IMR-90 (cell line): ENCODE measurements at regions not wholly inside any gene's neighbourhood (a gene's known extent, or its start where the extent isn't known, plus 50 kb on each side); places are given as distances from the start of the nearest gene placed in this dataset.

ENCODE experiments used
- ATAC-seq: fragments of 200-7000 bp; cut with Tn5 transposase; 2 replicates; pipeline ENCODE4 v1.9.1; 2020; ENCODE audit warnings: low read depth, mild to moderate bottlenecking, moderate library complexity
- BruUV-seq: library from RNA; stranded (reverse); fragments of 400-500 nt; replicated peaks from 2 replicates; lab custom pipeline; 2021; lab: Mats Ljungman, UMichigan
- CTCF ChIA-PET: fragments of 300-600 bp; formaldehyde crosslinking; extraction: SDS; loops from one replicate; lab custom pipeline; 2021; ENCODE audit warnings: antibody characterized with exemption; lab: Yijun Ruan, JAX
- POLR2A ChIA-PET: fragments of 300-600 bp; sonication (Branson Sonifier 250); formaldehyde crosslinking; loops from one replicate; lab custom pipeline; 2022; ENCODE audit warnings: antibody characterized with exemption; ENCODE audit not compliant: unreplicated experiment; lab: Charles Lee
- DNase-seq: peaks from one replicate; pipeline ENCODE4 v3.0.0; 2013
- H2AFZ ChIP-seq: replicated peaks from 2 replicates; pipeline ENCODE3; 2013; ENCODE audit warnings: low read length, mild to moderate bottlenecking; ENCODE audit not compliant: poor library complexity
- H2AK5ac ChIP-seq: 2 replicates; pipeline ENCODE4 v1.6.1; 2013; ENCODE audit warnings: low read depth, low read length, inconsistent platforms
- H2AK9ac ChIP-seq: replicated peaks from 2 replicates; pipeline ENCODE3; 2013; ENCODE audit warnings: mild to moderate bottlenecking, low read depth, low read length, moderate library complexity; ENCODE audit not compliant: poor library complexity
- H2BK120ac ChIP-seq: 2 replicates; pipeline ENCODE4 v1.6.1; 2013; ENCODE audit warnings: low read depth, low read length, inconsistent platforms
- H2BK15ac ChIP-seq: 3 replicates; pipeline ENCODE4 v1.6.1; 2013; ENCODE audit warnings: low read depth, low read length, inconsistent platforms
- H2BK20ac ChIP-seq: 2 replicates; pipeline ENCODE4 v1.6.1; 2013; ENCODE audit warnings: low read depth, mild to moderate bottlenecking, inconsistent platforms, low read length, moderate library complexity
- H2BK5ac ChIP-seq: 2 replicates; pipeline ENCODE4 v1.6.1; 2013; ENCODE audit warnings: mild to moderate bottlenecking, low read depth, low read length, inconsistent platforms; ENCODE audit not compliant: poor library complexity, severe bottlenecking
- H3K14ac ChIP-seq: replicated peaks from 2 replicates; pipeline ENCODE4 v1.6.1; 2013; ENCODE audit warnings: low read depth, low read length, inconsistent platforms
- H3K18ac ChIP-seq: 2 replicates; pipeline ENCODE4 v1.6.1; 2013; ENCODE audit warnings: low read depth, low read length, control low read depth
- H3K23ac ChIP-seq: 2 replicates; pipeline ENCODE4 v1.6.1; 2013; ENCODE audit warnings: low read depth, low read length, inconsistent platforms
- H3K27ac ChIP-seq: 2 replicates; pipeline ENCODE4 v1.5.1; 2013; ENCODE audit warnings: mild to moderate bottlenecking, control low read depth, low read length; ENCODE audit not compliant: insufficient read depth
- H3K27me3 ChIP-seq: 2 replicates; pipeline ENCODE4 v1.6.1; 2013; ENCODE audit warnings: low read length; ENCODE audit not compliant: control insufficient read depth, insufficient read depth
- H3K36me3 ChIP-seq: 2 replicates; pipeline ENCODE4 v1.6.1; 2013; ENCODE audit warnings: low read length, mixed read lengths; ENCODE audit not compliant: control insufficient read depth, insufficient read depth
- H3K4ac ChIP-seq: 2 replicates; pipeline ENCODE4 v1.6.1; 2013; ENCODE audit warnings: low read depth, low read length, inconsistent platforms
- H3K4me1 ChIP-seq: 2 replicates; pipeline ENCODE4 v1.6.1; 2013; ENCODE audit warnings: low read length, mixed read lengths; ENCODE audit not compliant: control insufficient read depth, insufficient read depth
- H3K4me2 ChIP-seq: 2 replicates; pipeline ENCODE4 v1.6.1; 2013; ENCODE audit warnings: low read depth, mild to moderate bottlenecking, control low read depth, low read length, moderate library complexity
- H3K4me3 ChIP-seq: 2 replicates; pipeline ENCODE4 v1.5.1; 2013; ENCODE audit warnings: low read depth, mild to moderate bottlenecking, control low read depth, low read length, moderate library complexity; ENCODE audit not compliant: insufficient read depth
- H3K56ac ChIP-seq: 2 replicates; pipeline ENCODE4 v1.6.1; 2013; ENCODE audit warnings: low read length, inconsistent platforms; ENCODE audit not compliant: insufficient read depth; ENCODE audit errors: extremely low read depth
- H3K79me1 ChIP-seq, 2 experiments: 2 replicates each; pipeline ENCODE4 v1.6.1; 2013; ENCODE audit warnings: low read length in 2 of 2, inconsistent platforms in 1 of 2, low read depth in 1 of 2
- H3K9ac ChIP-seq: 2 replicates; pipeline ENCODE4 v1.6.1; 2013; ENCODE audit warnings: low read depth, low read length, control low read depth
- H3K9me1 ChIP-seq: 2 replicates; pipeline ENCODE4 v1.6.1; 2013; ENCODE audit warnings: low read length, inconsistent platforms; ENCODE audit not compliant: insufficient read depth
- H3K9me3 ChIP-seq: 2 replicates; pipeline ENCODE4 v1.6.1; 2013; ENCODE audit warnings: low read length; ENCODE audit not compliant: control insufficient read depth, insufficient read depth
- H4K20me1 ChIP-seq: 2 replicates; pipeline ENCODE4 v1.6.1; 2013; ENCODE audit warnings: low read length, inconsistent platforms; ENCODE audit not compliant: insufficient read depth
- H4K5ac ChIP-seq: 2 replicates; pipeline ENCODE4 v1.6.1; 2013; ENCODE audit warnings: mild to moderate bottlenecking, low read depth, low read length, control low read depth
- H4K8ac ChIP-seq, 2 experiments: 2 replicates each; pipeline ENCODE4 v1.6.1; 2013; ENCODE audit warnings: low read depth in 2 of 2, low read length in 2 of 2, control low read depth in 1 of 2, inconsistent platforms in 1 of 2
- H4K91ac ChIP-seq: 2 replicates; pipeline ENCODE4 v1.6.1; 2013; ENCODE audit warnings: low read depth, low read length, inconsistent platforms; ENCODE audit not compliant: insufficient read depth
- CEBPB ChIP-seq: IDR thresholded peaks from 2 replicates; pipeline ENCODE4 v1.6.1; 2012; ENCODE audit warnings: low read depth, low read length, improper control_type of control experiment
- FOS ChIP-seq: fragments of 150-350 bp; IDR thresholded peaks from 2 replicates; pipeline ENCODE4 v1.6.1; 2016; ENCODE audit warnings: low read depth, low read length
- MAFK ChIP-seq: IDR thresholded peaks from 2 replicates; pipeline ENCODE4 v1.6.1; 2012; ENCODE audit warnings: low read depth, low read length, improper control_type of control experiment
- NFE2L2 ChIP-seq: fragments of 150-350 bp; IDR thresholded peaks from 2 replicates; pipeline ENCODE4 v1.6.1; 2016; ENCODE audit warnings: low read depth, mild to moderate bottlenecking, low read length
- RAD21 ChIP-seq: IDR thresholded peaks from 2 replicates; pipeline ENCODE4 v1.6.1; 2012; ENCODE audit warnings: low read length, improper control_type of control experiment
- RFX5 ChIP-seq: IDR thresholded peaks from 2 replicates; pipeline ENCODE4 v1.8.0; 2012; ENCODE audit warnings: low read depth, mild to moderate bottlenecking, low read length, moderate library complexity
- WGBS, 2 experiments: methylation state at CpG; one replicate each; pipeline versions ENCODE4 v1.1.5 to v1.1.7; 2013; ENCODE audit warnings: missing lambda C conversion rate in 2 of 2; ENCODE audit not compliant: insufficient read length in 1 of 2; ENCODE audit errors: extremely low coverage in 2 of 2; 5-methylcytosine and 5-hydroxymethylcytosine counted together
- dilution Hi-C: fragments of 300-500 bp; cut with HindIII; formaldehyde crosslinking; loops from one replicate; pipeline ENCODE4 v1.14.3; 2018; ENCODE audit warnings: low sequenced_read_pairs; ENCODE audit not compliant: unreplicated experiment
- in situ Hi-C: fragments of 300-500 bp; cut with MboI; formaldehyde crosslinking; loops from 3 replicates; pipeline ENCODE4 v1.14.3; 2019; ENCODE audit warnings: low sequenced_read_pairs, inconsistent platforms, mixed read lengths
- intact Hi-C: fragments of 100-400 bp; cut with micrococcal nuclease; formaldehyde crosslinking; loops from 2 replicates; pipeline ENCODE4 v1.10.0; 2022
- TF ChIP-seq, protein P1 (sequence below): fragments of 150-350 bp; IDR thresholded peaks from 2 replicates; pipeline ENCODE4 v1.6.1; 2016; ENCODE audit warnings: low read depth, mild to moderate bottlenecking, low read length, moderate library complexity, borderline replicate concordance

DNA sequence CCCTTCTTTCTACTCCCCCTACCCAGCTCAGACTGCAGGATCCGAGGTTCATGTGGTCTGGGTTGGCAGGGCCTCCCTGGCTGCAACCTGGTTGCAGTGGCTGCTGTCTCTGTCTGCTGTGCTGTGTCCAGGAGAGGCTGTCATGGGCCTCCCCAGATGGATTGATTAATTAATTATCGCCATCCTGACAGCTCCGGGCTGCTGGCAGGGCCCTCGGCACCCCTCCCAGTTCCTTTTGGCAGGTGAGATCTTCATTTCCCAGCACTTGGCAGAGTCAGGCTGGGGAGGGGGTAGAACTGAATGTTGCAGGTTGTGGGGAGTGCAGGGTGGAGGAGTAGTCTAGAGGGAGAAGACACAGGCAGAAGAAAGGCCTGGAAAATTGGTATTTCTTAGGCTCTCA, 56.7 kb upstream of the ZFAND3 start:
- Histone ChIP-seq H2AK5ac (no peak overlapping the region), H2BK20ac (no peak overlapping the region), H3K27me3 (peaks cover 56% of the 10 kb centered on the region), H3K27ac (no peak overlapping the region), H3K9me1 (no peaks in the 10 kb centered on the region), H3K4me1 (no peaks in the 10 kb centered on the region), H3K4me3 (no peak overlapping the region), H4K20me1 (no peaks in the 10 kb centered on the region), H2AK9ac (no peak overlapping the region), H2BK120ac (no peak overlapping the region), H2BK15ac (no peak overlapping the region), H3K56ac (no peak overlapping the region), H3K9me3 (no peaks in the 10 kb centered on the region), H4K91ac (no peak overlapping the region), H3K14ac (no peak overlapping the region), H2AFZ (no peak overlapping the region), H3K4me2 (no peak overlapping the region), H3K23ac (no peak overlapping the region), H3K36me3 (no peaks in the 10 kb centered on the region), H3K4ac (no peak overlapping the region), H3K18ac (no peak overlapping the region), H3K9ac (no peak overlapping the region), H3K79me1 (no peaks in the 10 kb centered on the region), H2BK5ac (no peak overlapping the region), H4K5ac (no peak overlapping the region), H4K8ac (no peak overlapping the region)
- intact Hi-C loops (no loop called here), dilution Hi-C loops (no loop called here), in situ Hi-C loops (no loop called here)
- TF ChIP-seq NFE2L2 (no peak), MAFK (no peak), RFX5 (no peak), RAD21 (no peak), CEBPB (no peak), FOS (no peak)
- TF ChIP-seq, protein P1, sequence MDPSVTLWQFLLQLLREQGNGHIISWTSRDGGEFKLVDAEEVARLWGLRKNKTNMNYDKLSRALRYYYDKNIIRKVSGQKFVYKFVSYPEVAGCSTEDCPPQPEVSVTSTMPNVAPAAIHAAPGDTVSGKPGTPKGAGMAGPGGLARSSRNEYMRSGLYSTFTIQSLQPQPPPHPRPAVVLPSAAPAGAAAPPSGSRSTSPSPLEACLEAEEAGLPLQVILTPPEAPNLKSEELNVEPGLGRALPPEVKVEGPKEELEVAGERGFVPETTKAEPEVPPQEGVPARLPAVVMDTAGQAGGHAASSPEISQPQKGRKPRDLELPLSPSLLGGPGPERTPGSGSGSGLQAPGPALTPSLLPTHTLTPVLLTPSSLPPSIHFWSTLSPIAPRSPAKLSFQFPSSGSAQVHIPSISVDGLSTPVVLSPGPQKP, result no peak
- POLR2A ChIA-PET, result no interaction called here
- DNase-seq (no peak), ATAC-seq (no peak)
- CTCF ChIA-PET, result no interaction called here
- WGBS, 2 experiments, result 20% methylated on average over 1 of the region's 4 CpGs; no CpG with 5 or more reads in 1 of the 2 experiments
- BruUV-seq, result no TSS peak
